ENCODE measurements at regions not wholly inside any gene's neighbourhood (a gene's known extent, or its start where the extent isn't known, plus 50 kb on each side); places are given as distances from the start of the nearest gene placed in this dataset.
A peak's percentile ranks its signal among the peaks of the same experiment; 100 is the strongest.
"Not testable (repeated sequence)": the region's sequence is repeated elsewhere in the genome, so short reads cannot be mapped to it uniquely, and the experiment has no call there.

- DNase-seq (ENCODE audit: low spot score): not testable (repeated sequence)
Observed at GRCh38 chr2:111316881-111317549, 196.3 kb downstream of the BCL2L11 start.

- DNase-seq (ENCODE audit: low spot score): peak; percentile 54
Observed at GRCh38 chr2:111319552-111319951, 198.8 kb downstream of the BCL2L11 start.

- not testable (repeated sequence) for DNase-seq (ENCODE audit: low spot score)
Observed at GRCh38 chr2:111320264-111320663, 199.6 kb downstream of the BCL2L11 start.

- DNase-seq (ENCODE audit: low spot score): not testable (repeated sequence)
Observed at GRCh38 chr2:111320965-111321364, 200.3 kb downstream of the BCL2L11 start.

GRCh38 chr2:111323384-111323783 lies 202.7 kb downstream of the BCL2L11 start:
- DNase-seq (ENCODE audit: low spot score): not testable (repeated sequence)

- not testable (repeated sequence) for DNase-seq (ENCODE audit: low spot score)
Observed at GRCh38 chr2:111327726-111328125, 207.0 kb downstream of the BCL2L11 start.

GRCh38 chr2:111329309-111329708 lies 208.6 kb downstream of the BCL2L11 start:
- DNase-seq (ENCODE audit: low spot score): not testable (repeated sequence)

- not testable (repeated sequence) for DNase-seq (ENCODE audit: low spot score)
Observed at GRCh38 chr2:111331099-111331724, 210.5 kb downstream of the BCL2L11 start.

GRCh38 chr2:111335220-111335907 lies 214.7 kb downstream of the BCL2L11 start:
- DNase-seq (ENCODE audit: low spot score): not testable (repeated sequence)

GRCh38 chr2:111338474-111338873 lies 217.8 kb downstream of the BCL2L11 start:
- not testable (repeated sequence) for DNase-seq (ENCODE audit: low spot score)

GRCh38 chr2:111339476-111339875 lies 218.8 kb downstream of the BCL2L11 start:
- DNase-seq (ENCODE audit: low spot score): not testable (repeated sequence)

GRCh38 chr2:111344590-111344989 lies 223.9 kb downstream of the BCL2L11 start:
- not testable (repeated sequence) for DNase-seq (ENCODE audit: low spot score)

GRCh38 chr2:111345439-111345838 lies 224.7 kb downstream of the BCL2L11 start:
- not testable (repeated sequence) for DNase-seq (ENCODE audit: low spot score)

GRCh38 chr2:111346018-111346930 lies 225.6 kb downstream of the BCL2L11 start:
- DNase-seq (ENCODE audit: low spot score): not testable (repeated sequence)

GRCh38 chr2:111347695-111348094 lies 227.0 kb downstream of the BCL2L11 start:
- not testable (repeated sequence) for DNase-seq (ENCODE audit: low spot score)

- DNase-seq (ENCODE audit: low spot score): not testable (repeated sequence)
Observed at GRCh38 chr2:111348316-111348715, 227.6 kb downstream of the BCL2L11 start.

GRCh38 chr2:111355022-111355817 lies 234.5 kb downstream of the BCL2L11 start:
- not testable (repeated sequence) for DNase-seq (ENCODE audit: low spot score)

GRCh38 chr2:111355823-111356511 lies 235.3 kb downstream of the BCL2L11 start:
- DNase-seq (ENCODE audit: low spot score): not testable (repeated sequence)

GRCh38 chr2:111356512-111357031 lies 235.9 kb downstream of the BCL2L11 start:
- DNase-seq (ENCODE audit: low spot score): not testable (repeated sequence)

Measured in activated CD4-positive, alpha-beta T cell treated with anti-CD3 and anti-CD28 coated beads, Interleukin-2, Interleukin-4, amounts not matched to agents 100 ng/mL and 50 ng/mL, durations not matched to agents 16 hours and 8 hours (primary cell).